Right atrium auricular region (tissue), 2 donors: ENCODE measurements at regions not wholly inside any gene's neighbourhood (a gene's known extent, or its start where the extent isn't known, plus 50 kb on each side); places are given as distances from the start of the nearest gene placed in this dataset.
"Not testable (repeated sequence)": the region's sequence is repeated elsewhere in the genome, so short reads cannot be mapped to it uniquely, and the experiment has no call there.

Source experiments
- DNase-seq: peaks from one replicate; pipeline ENCODE4 v3.0.0-alpha.2; 2019; ENCODE audit warnings: low spot score
- H3K27ac ChIP-seq, 2 donors: fragments of 200-600 bp; sonication (generic); 1 replicate in 1 of 2; 2 replicates in 1 of 2; pipeline ENCODE4 v1.5.1; 2016 to 2019
- H3K27me3 ChIP-seq, 2 donors: fragments of 200-600 bp; sonication (generic); one replicate each; pipeline versions ENCODE4 v1.5.1 to v1.6.0; 2017 to 2019
- H3K36me3 ChIP-seq: fragments of 200-600 bp; sonication (generic); one replicate; pipeline ENCODE4 v1.5.1; 2016
- H3K4me1 ChIP-seq, 2 donors: fragments of 200-600 bp; sonication (generic); one replicate each; pipeline versions ENCODE4 v1.5.1 to v1.6.0; 2017 to 2019
- H3K4me3 ChIP-seq, 2 donors: fragments of 200-600 bp; sonication (generic); 1 replicate in 1 of 2; 2 replicates in 1 of 2; pipeline ENCODE4 v1.5.1; 2017 to 2019; ENCODE audit warnings: mild to moderate bottlenecking in 1 of 2, moderate library complexity in 1 of 2
- H3K9me3 ChIP-seq, 2 donors: fragments of 200-600 bp; sonication (generic); one replicate each; pipeline ENCODE4 v1.5.1; 2019
- TF ChIP-seq, protein P1 (sequence below), 2 donors: fragments of 200-600 bp; sonication (generic); IDR thresholded peaks; one replicate each; pipeline ENCODE4 v1.5.1; 2019; ENCODE audit warnings: antibody characterized with exemption in 2 of 2

DNA sequence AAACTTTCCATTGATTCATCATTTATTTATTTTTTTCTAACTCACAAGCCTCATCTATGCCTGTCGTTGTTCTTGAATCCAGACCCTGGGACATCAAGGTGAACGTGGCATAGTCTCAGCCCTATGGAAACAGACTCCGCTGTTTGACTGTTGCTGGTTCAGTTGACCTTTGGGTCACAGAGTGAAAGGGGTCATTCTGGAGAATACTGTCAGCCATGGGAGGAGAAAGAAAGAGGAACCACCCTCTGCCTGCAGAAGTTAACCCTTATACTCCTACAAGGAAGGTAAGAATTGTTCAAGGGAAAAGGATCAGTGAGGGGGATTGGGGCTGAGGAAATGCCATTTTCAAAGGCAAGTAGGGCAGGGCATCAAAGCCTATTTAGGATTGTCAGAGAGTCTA, 387.6 kb upstream of the MAF start:
- Histone ChIP-seq H3K36me3 (no peaks in the 10 kb centered on the region), H3K4me1 (no peaks in the 10 kb centered on the region), H3K27ac (no peak overlapping the region), H3K9me3 (no peaks in the 10 kb centered on the region), H3K27me3 (no peaks in the 10 kb centered on the region), H3K4me3 (no peak overlapping the region)
- TF ChIP-seq, protein P1, sequence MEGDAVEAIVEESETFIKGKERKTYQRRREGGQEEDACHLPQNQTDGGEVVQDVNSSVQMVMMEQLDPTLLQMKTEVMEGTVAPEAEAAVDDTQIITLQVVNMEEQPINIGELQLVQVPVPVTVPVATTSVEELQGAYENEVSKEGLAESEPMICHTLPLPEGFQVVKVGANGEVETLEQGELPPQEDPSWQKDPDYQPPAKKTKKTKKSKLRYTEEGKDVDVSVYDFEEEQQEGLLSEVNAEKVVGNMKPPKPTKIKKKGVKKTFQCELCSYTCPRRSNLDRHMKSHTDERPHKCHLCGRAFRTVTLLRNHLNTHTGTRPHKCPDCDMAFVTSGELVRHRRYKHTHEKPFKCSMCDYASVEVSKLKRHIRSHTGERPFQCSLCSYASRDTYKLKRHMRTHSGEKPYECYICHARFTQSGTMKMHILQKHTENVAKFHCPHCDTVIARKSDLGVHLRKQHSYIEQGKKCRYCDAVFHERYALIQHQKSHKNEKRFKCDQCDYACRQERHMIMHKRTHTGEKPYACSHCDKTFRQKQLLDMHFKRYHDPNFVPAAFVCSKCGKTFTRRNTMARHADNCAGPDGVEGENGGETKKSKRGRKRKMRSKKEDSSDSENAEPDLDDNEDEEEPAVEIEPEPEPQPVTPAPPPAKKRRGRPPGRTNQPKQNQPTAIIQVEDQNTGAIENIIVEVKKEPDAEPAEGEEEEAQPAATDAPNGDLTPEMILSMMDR (IDR thresholded peaks at IDR 0.05): no peak
- no peak for DNase-seq

DNA sequence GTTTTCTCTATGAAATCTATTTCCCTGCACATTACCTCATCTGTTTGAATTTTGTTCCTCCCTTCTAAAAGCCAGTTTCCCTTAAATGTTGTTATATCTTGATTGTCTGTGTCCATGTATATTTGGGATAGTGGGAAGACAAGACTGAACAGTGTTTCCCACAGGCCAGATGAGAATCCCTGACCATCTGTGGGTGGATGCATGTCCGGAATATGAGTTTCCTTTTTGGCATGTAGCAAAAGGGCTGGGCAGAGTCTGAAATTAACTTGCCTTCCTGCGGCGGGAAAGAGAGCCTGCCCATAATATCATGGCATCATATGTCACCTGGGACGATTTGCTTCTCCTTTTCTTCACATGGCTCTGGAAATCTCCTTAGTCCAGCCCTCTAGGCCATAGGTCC, 385.8 kb upstream of the MAF start:
- H3K27ac ChIP-seq: no peak overlapping the region
- H3K4me3 ChIP-seq: no peak overlapping the region
- no peaks in the 10 kb centered on the region for H3K36me3 ChIP-seq
- H3K27me3 ChIP-seq: no peaks in the 10 kb centered on the region
- DNase-seq: no peak
- no peaks in the 10 kb centered on the region for H3K9me3 ChIP-seq
- TF ChIP-seq, protein P1 (IDR thresholded peaks at IDR 0.05): no peak
- no peaks in the 10 kb centered on the region for H3K4me1 ChIP-seq

GRCh38 chr16:79985606-79986005, 385.1 kb upstream of the MAF start:
- DNase-seq: no peak

DNA sequence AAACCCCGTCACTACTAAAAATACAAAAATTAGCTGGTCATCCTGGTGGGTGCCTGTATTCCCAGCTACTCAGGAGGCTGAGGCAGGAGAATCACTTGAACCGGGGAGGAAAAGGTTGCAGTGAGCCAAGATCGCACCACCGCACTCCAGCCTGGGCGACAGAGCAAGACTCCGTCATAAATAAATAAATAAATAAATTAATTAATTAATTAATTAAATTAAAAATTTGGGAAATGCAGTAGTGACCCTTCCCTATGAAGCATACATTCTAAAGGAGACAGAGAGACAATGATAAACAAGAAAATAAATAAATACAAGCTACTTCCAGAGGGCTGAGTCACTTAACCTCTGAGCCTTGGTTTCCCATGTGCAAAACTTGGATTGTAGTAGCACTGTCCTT, 383.6 kb upstream of the MAF start:
- H3K27me3 ChIP-seq, H3K4me1 ChIP-seq, DNase-seq, H3K27ac ChIP-seq, H3K36me3 ChIP-seq, H3K4me3 ChIP-seq, H3K9me3 ChIP-seq: not testable (repeated sequence)

More at GRCh38 chr16:79985606-79986005, 385.1 kb upstream of the MAF start:
- no peak overlapping the region for H3K27ac ChIP-seq
- H3K4me1 ChIP-seq: no peaks in the 10 kb centered on the region
- no peak overlapping the region for H3K4me3 ChIP-seq
- TF ChIP-seq, protein P1 (IDR thresholded peaks at IDR 0.05): no peak
- H3K36me3 ChIP-seq: no peaks in the 10 kb centered on the region
- no peaks in the 10 kb centered on the region for H3K9me3 ChIP-seq
- H3K27me3 ChIP-seq: no peaks in the 10 kb centered on the region

GRCh38 chr16:79982862-79983261, 382.3 kb upstream of the MAF start:
- no peaks in the 10 kb centered on the region for H3K27me3 ChIP-seq
- TF ChIP-seq, protein P1 (IDR thresholded peaks at IDR 0.05): no peak

DNA sequence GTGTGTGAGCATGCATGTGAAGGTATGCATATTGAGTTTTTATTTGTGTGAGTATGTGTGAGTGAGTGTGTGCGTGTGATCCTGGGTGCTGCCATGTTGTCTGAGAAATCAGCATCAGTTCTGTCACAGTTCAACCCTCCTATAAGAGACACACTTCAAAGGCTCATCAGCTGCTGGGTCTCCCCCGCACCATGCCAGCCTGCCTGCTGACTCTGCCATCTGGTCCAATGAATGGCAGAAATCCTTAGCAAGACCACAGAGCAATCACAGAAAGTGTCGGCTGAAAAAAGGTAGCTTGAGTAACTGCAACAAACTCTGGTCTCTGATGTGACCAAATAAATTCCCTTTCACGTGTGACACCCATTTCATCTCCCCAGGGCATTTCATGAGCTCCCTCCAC, 381.8 kb upstream of the MAF start:
- Histone ChIP-seq H3K27ac (no peak overlapping the region), H3K4me3 (no peak overlapping the region), H3K9me3 (no peaks in the 10 kb centered on the region), H3K36me3 (no peaks in the 10 kb centered on the region), H3K4me1 (no peaks in the 10 kb centered on the region), H3K27me3 (no peaks in the 10 kb centered on the region)
- no peak for DNase-seq
- TF ChIP-seq, protein P1 (IDR thresholded peaks at IDR 0.05): no peak

More at GRCh38 chr16:79982862-79983261, 382.3 kb upstream of the MAF start:
- no peak for DNase-seq
- Histone ChIP-seq H3K4me3 (no peak overlapping the region), H3K4me1 (no peaks in the 10 kb centered on the region), H3K27ac (no peak overlapping the region), H3K36me3 (no peaks in the 10 kb centered on the region), H3K9me3 (no peaks in the 10 kb centered on the region)
